Naive B cell (primary cell): ENCODE measurements at regions not wholly inside any gene's neighbourhood (a gene's known extent, or its start where the extent isn't known, plus 50 kb on each side); places are given as distances from the start of the nearest gene placed in this dataset.

Experiments used
- ATAC-seq, 2 donors: fragments of 150-1000 bp; cut with Tn5 transposase; 2 replicates each; pipeline ENCODE4 v1.10.0; 2021; ENCODE audit warnings: low read depth in 2 of 2, mild to moderate bottlenecking in 2 of 2, moderate library complexity in 2 of 2
- DNase-seq: peaks from one replicate; pipeline ENCODE4 v3.0.0; 2022
- H3K27ac Mint-ChIP-seq, 6 donors: one replicate each; pipeline ENCODE4 v1.8.0; 2020 to 2022; ENCODE audit warnings: mild to moderate bottlenecking in 6 of 6, mixed read lengths in 6 of 6, moderate library complexity in 5 of 6, inconsistent platforms in 2 of 6
- H3K27me3 Mint-ChIP-seq, 3 donors: one replicate each; pipeline ENCODE4 v1.8.0; 2021 to 2022; ENCODE audit warnings: mixed read lengths in 3 of 3, mild to moderate bottlenecking in 1 of 3
- H3K36me3 Mint-ChIP-seq, 2 donors: one replicate each; pipeline ENCODE4 v1.8.0; 2020 to 2022; ENCODE audit warnings: mixed read lengths in 2 of 2, inconsistent platforms in 1 of 2, mild to moderate bottlenecking in 1 of 2
- H3K4me1 Mint-ChIP-seq, 3 donors: one replicate each; pipeline ENCODE4 v1.8.0; 2020 to 2022; ENCODE audit warnings: mixed read lengths in 3 of 3, inconsistent platforms in 1 of 3, mild to moderate bottlenecking in 1 of 3, moderate library complexity in 1 of 3
- H3K4me3 Mint-ChIP-seq, 8 donors: one replicate each; pipeline ENCODE4 v1.8.0; 2020 to 2022; ENCODE audit warnings: mild to moderate bottlenecking in 8 of 8, mixed read lengths in 8 of 8, moderate library complexity in 8 of 8, inconsistent platforms in 2 of 8
- H3K9me3 Mint-ChIP-seq, 7 donors: one replicate each; pipeline ENCODE4 v1.8.0; 2020 to 2022; ENCODE audit warnings: mixed read lengths in 7 of 7, mild to moderate bottlenecking in 5 of 7, inconsistent platforms in 2 of 7, moderate library complexity in 1 of 7

GRCh38 chr3:104461431-104461830 is 905.3 kb upstream of the ALCAM start:
- no peak for DNase-seq
- Mint-ChIP-seq H3K27me3 (no peaks in the 10 kb centered on the region), H3K9me3 (peaks cover 0 to 5% (median 0%) of the 10 kb centered on the region in 7 donors), H3K4me1 (peaks cover 0 to 5% (median 0%) of the 10 kb centered on the region in 3 donors), H3K27ac (peak overlapping the region in 1 of 6 donors; percentile 83), H3K4me3 (no peak overlapping the region), H3K36me3 (peaks cover 0 to under 1% of the 10 kb centered on the region in 2 donors)
- no peak for ATAC-seq

- ATAC-seq (no peak), DNase-seq (no peak)
- H3K4me1 Mint-ChIP-seq: no peaks in the 10 kb centered on the region
- H3K27me3 Mint-ChIP-seq: no peaks in the 10 kb centered on the region
- H3K36me3 Mint-ChIP-seq: peaks cover 8 to 10% of the 10 kb centered on the region in 2 donors
- H3K27ac Mint-ChIP-seq: no peak overlapping the region
- peaks cover 6 to 31% (median 18%) of the 10 kb centered on the region in 7 donors for H3K9me3 Mint-ChIP-seq
- H3K4me3 Mint-ChIP-seq: no peak overlapping the region
Measured at GRCh38 chr3:104472221-104472620, 894.5 kb upstream of the ALCAM start.

DNA sequence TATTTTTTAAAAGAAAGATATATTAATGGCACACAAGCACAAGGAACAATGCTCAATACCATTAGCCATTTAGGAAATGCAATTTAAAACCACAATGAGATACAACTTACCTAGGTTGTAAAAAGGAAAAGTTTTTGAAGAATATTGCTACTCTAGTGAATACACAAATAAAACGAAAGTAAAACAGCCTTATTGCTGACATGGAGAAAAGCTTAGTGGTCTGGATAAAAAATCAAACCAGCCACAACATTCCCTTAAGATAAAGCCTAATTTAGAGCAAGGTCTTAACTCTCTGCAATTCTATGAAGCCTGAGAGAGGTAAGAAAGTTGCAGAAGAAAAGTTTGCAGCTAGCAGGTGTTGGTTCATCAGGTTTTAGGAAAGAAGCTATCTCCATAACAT is 892.7 kb upstream of the ALCAM start:
- peaks cover 0 to 10% of the 10 kb centered on the region in 2 donors for H3K36me3 Mint-ChIP-seq
- DNase-seq (no peak), ATAC-seq (no peak)
- H3K4me1 Mint-ChIP-seq: no peaks in the 10 kb centered on the region
- H3K27me3 Mint-ChIP-seq: no peaks in the 10 kb centered on the region
- no peak overlapping the region for H3K27ac Mint-ChIP-seq
- H3K9me3 Mint-ChIP-seq: peaks cover 0 to 30% (median 15%) of the 10 kb centered on the region in 7 donors
- H3K4me3 Mint-ChIP-seq: no peak overlapping the region

- Mint-ChIP-seq H3K36me3 (peaks cover 0 to 6% of the 10 kb centered on the region in 2 donors), H3K27ac (peak overlapping the region in 1 of 6 donors; percentile 69), H3K9me3 (peaks cover 0 to 5% (median 1%) of the 10 kb centered on the region in 7 donors), H3K4me1 (peaks cover 0 to 2% (median 0%) of the 10 kb centered on the region in 3 donors), H3K27me3 (no peaks in the 10 kb centered on the region), H3K4me3 (no peak overlapping the region)
- DNase-seq: no peak
- ATAC-seq: no peak
Measured at GRCh38 chr3:104503022-104503421, 863.7 kb upstream of the ALCAM start.

DNA sequence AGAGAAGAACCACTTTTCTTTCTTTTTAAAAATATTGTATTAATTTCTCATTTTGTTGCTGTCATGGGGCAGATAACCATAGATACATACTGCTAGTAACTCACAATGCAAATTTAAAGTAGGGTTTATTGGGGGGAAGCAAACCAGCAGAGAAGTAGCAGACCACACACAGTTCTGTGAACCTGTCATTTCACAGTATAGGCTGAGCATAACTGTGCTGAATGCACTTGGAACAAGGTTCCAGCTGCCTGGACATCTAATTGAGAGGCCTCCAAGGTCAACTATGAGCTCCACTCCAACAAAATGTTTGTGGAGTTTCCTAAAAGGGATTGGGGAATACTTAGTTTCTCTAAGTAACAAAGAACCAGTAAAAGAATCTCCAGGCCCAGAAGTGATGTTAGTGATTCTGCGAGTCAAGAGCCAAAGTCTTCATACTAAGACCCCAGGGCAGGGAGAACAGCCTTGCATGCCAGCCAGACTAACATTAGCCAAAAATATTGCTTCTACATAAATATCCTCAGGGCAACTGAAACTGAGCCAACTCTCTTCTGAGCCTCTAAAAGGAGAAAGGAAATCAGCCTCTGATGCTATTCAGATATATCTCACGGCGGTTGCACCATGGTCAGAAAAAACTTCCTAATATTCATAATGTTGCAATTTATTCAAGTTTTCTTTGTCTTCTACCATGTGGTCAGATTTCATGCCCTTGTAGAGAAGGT is 856.4 kb upstream of the ALCAM start:
- DNase-seq (no peak), ATAC-seq (no peak)
- Mint-ChIP-seq H3K36me3 (no peaks in the 10 kb centered on the region), H3K4me1 (peaks cover 0 to 2% (median 0%) of the 10 kb centered on the region in 3 donors), H3K4me3 (no peak overlapping the region), H3K9me3 (peaks cover 0 to 13% (median 7%) of the 10 kb centered on the region in 7 donors), H3K27ac (peak overlapping the region in 2 of 6 donors; percentile 33 to 60), H3K27me3 (no peaks in the 10 kb centered on the region)

DNA sequence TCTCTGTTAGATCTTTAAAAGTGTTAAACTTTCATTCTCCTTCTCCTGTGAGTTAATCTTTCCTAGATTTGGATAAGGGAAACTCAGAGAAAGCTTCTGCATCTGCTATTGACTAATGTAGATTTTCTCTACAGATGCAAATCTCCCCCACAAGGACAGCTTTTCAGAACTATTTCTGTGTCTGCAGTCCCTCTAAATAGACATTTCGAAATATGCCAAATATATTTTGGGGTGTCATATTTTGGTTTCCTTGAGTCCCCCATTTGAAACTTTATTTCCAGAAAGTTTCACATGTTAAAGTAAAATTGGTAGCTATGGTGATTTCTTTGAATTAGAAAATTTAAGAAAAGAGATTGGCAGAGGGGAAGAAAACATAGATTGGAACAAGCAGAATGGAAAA is 852.3 kb upstream of the ALCAM start:
- ATAC-seq (no peak), DNase-seq (no peak)
- Mint-ChIP-seq H3K9me3 (peaks cover 0 to 13% (median 7%) of the 10 kb centered on the region in 7 donors), H3K36me3 (no peaks in the 10 kb centered on the region), H3K4me3 (no peak overlapping the region), H3K27ac (peak overlapping the region in 1 of 6 donors; percentile 8), H3K4me1 (peaks cover 5 to 7% (median 6%) of the 10 kb centered on the region in 3 donors), H3K27me3 (no peaks in the 10 kb centered on the region)

GRCh38 chr3:104514776-104515175 is 851.9 kb upstream of the ALCAM start:
- H3K4me1 Mint-ChIP-seq: peaks cover 9 to 11% (median 10%) of the 10 kb centered on the region in 3 donors
- no peak for DNase-seq
- H3K9me3 Mint-ChIP-seq: peaks cover 0 to 13% (median 7%) of the 10 kb centered on the region in 7 donors
- no peak for ATAC-seq
- H3K27me3 Mint-ChIP-seq: no peaks in the 10 kb centered on the region
- H3K4me3 Mint-ChIP-seq: no peak overlapping the region
- H3K27ac Mint-ChIP-seq: no peak overlapping the region
- H3K36me3 Mint-ChIP-seq: no peaks in the 10 kb centered on the region

- DNase-seq: no peak
- Mint-ChIP-seq H3K36me3 (no peaks in the 10 kb centered on the region), H3K9me3 (peaks cover 0 to 6% (median 4%) of the 10 kb centered on the region in 7 donors), H3K4me3 (peak overlapping the region in 6 of 8 donors; percentile 35 to 85 (median 62)), H3K27ac (peak overlapping the region in 4 of 6 donors; percentile 10 to 80 (median 40)), H3K27me3 (no peaks in the 10 kb centered on the region), H3K4me1 (peaks cover 37 to 49% (median 44%) of the 10 kb centered on the region in 3 donors)
- ATAC-seq: peak in 1 of 2 donors; percentile 19
Measured at GRCh38 chr3:104519068-104519467, 847.6 kb upstream of the ALCAM start.

DNA sequence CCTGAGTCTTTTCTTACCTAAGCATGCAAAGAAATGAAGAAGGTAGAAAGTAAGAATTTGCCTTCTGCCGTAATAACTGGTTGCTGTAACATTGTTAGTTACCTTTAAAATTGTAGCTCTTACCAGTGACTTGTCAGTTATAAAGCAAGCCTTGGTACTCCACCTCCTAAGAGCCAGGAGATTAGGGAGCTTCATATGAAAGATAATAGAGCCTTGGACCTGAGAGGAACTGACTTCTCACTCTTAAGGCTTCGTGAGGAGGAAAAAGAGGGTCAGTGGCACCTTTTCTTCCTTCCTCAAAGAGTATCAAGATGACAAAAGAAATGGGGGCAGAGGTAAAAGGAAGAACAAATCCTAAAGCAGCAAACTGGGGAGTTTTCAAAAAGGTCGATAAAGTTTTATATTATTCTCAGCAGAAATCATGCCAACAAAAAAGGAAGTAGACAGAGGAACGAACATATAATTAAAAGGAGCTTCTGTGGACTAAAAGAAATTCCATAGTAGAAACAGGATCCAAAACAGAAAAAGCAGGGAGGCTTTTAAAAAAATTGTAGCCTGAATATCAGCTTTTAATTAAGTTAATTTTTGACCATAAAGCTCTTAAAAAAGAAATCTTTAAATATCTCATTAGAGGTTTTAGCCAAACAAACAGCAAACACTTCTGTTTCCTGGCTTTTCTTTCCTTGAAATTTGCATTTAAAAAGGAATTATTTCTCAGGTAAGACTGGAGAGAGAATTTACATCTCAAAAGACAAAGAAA is 847.1 kb upstream of the ALCAM start:
- Mint-ChIP-seq H3K4me3 (peak overlapping the region; percentile 10 to 85 (median 58)), H3K27ac (peak overlapping the region; percentile 8 to 80 (median 32)), H3K36me3 (no peaks in the 10 kb centered on the region), H3K9me3 (peaks cover 0 to 2% (median 0%) of the 10 kb centered on the region in 7 donors), H3K4me1 (peaks cover 37 to 49% (median 44%) of the 10 kb centered on the region in 3 donors), H3K27me3 (no peaks in the 10 kb centered on the region)
- DNase-seq (no peak), ATAC-seq (no peak)

GRCh38 chr3:104520228-104520655 is 846.5 kb upstream of the ALCAM start:
- peaks cover 37 to 49% (median 44%) of the 10 kb centered on the region in 3 donors for H3K4me1 Mint-ChIP-seq
- no peaks in the 10 kb centered on the region for H3K27me3 Mint-ChIP-seq
- ATAC-seq: peak in 1 of 2 donors; percentile 55
- H3K27ac Mint-ChIP-seq: peak overlapping the region; percentile 47 to 93 (median 76)
- no peaks in the 10 kb centered on the region for H3K9me3 Mint-ChIP-seq
- H3K4me3 Mint-ChIP-seq: peak overlapping the region in 7 of 8 donors; percentile 10 to 71 (median 63)
- DNase-seq: no peak
- H3K36me3 Mint-ChIP-seq: no peaks in the 10 kb centered on the region

- ATAC-seq (peak; percentile 67 to 73), DNase-seq (peak; percentile 81)
- H3K4me3 Mint-ChIP-seq: peak overlapping the region; percentile 60 to 90 (median 73)
- H3K27ac Mint-ChIP-seq: peak overlapping the region; percentile 91 to 98 (median 96)
- no peaks in the 10 kb centered on the region for H3K27me3 Mint-ChIP-seq
- no peaks in the 10 kb centered on the region for H3K36me3 Mint-ChIP-seq
- no peaks in the 10 kb centered on the region for H3K9me3 Mint-ChIP-seq
- peaks cover 40 to 55% (median 47%) of the 10 kb centered on the region in 3 donors for H3K4me1 Mint-ChIP-seq
Measured at GRCh38 chr3:104521606-104522336, 844.9 kb upstream of the ALCAM start.

DNA sequence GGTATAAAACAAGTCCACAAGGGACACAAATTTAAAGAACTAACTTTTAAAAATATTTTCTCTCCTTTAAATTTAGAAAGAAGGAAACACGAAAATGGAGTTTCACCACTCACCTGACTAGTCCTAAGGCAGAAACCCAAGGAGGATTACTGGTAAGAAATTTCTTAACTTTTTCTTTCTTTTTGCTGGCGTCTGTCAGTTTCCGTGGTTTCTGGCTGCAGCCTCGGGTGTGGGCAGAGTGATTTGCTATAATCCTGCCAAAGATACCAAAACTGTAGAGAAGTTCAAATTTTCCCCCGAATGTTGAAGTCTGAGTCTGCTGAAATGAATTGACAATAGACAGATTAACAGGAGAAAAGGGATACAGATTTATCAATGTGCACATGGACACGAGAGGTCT is 843.6 kb upstream of the ALCAM start:
- Mint-ChIP-seq H3K36me3 (no peaks in the 10 kb centered on the region), H3K9me3 (peaks cover 0 to 2% (median 0%) of the 10 kb centered on the region in 7 donors), H3K27ac (peak overlapping the region; percentile 39 to 98 (median 66)), H3K4me3 (peak overlapping the region; percentile 21 to 90 (median 66)), H3K27me3 (no peaks in the 10 kb centered on the region), H3K4me1 (peaks cover 50 to 65% (median 56%) of the 10 kb centered on the region in 3 donors)
- ATAC-seq: no peak
- DNase-seq: peak; percentile 11

- Mint-ChIP-seq H3K9me3 (peaks cover 0 to 7% (median 2%) of the 10 kb centered on the region in 7 donors), H3K27me3 (no peaks in the 10 kb centered on the region), H3K4me3 (peak overlapping the region; percentile 1 to 88 (median 82)), H3K36me3 (peaks cover 0 to 2% of the 10 kb centered on the region in 2 donors), H3K4me1 (peaks cover 29 to 32% (median 30%) of the 10 kb centered on the region in 3 donors), H3K27ac (peak overlapping the region; percentile 0 to 98 (median 87))
- ATAC-seq: peak; percentile 91 to 94
- DNase-seq: peak; percentile 67
Measured at GRCh38 chr3:104526901-104527401, 839.8 kb upstream of the ALCAM start.
